ENCODE measurements at regions not wholly inside any gene's neighbourhood (a gene's known extent, or its start where the extent isn't known, plus 50 kb on each side); places are given as distances from the start of the nearest gene placed in this dataset.
A peak's percentile ranks its signal among the peaks of the same experiment; 100 is the strongest.
"Not testable (repeated sequence)": the region's sequence is repeated elsewhere in the genome, so short reads cannot be mapped to it uniquely, and the experiment has no call there.

GRCh38 chr13:90946125-90946524 is 401.4 kb upstream of the MIR17HG start:
- not testable (repeated sequence) for DNase-seq (ENCODE audit: low spot score)

- DNase-seq (ENCODE audit: low spot score), result no peak
Observed at GRCh38 chr13:90947976-90948375, 399.5 kb upstream of the MIR17HG start.

GRCh38 chr13:90950160-90950559 is 397.3 kb upstream of the MIR17HG start:
- DNase-seq (ENCODE audit: low spot score), result no peak

- DNase-seq (ENCODE audit: low spot score), result no peak
Observed at GRCh38 chr13:90951663-90952062, 395.8 kb upstream of the MIR17HG start.

- DNase-seq (ENCODE audit: low spot score), result no peak
Observed at GRCh38 chr13:90952326-90952725, 395.2 kb upstream of the MIR17HG start.

GRCh38 chr13:90954605-90955195 is 392.8 kb upstream of the MIR17HG start:
- no peak for DNase-seq (ENCODE audit: low spot score)

GRCh38 chr13:90956031-90956430 is 391.5 kb upstream of the MIR17HG start:
- no peak for DNase-seq (ENCODE audit: low spot score)

- no peak for DNase-seq (ENCODE audit: low spot score)
Observed at GRCh38 chr13:90958866-90959265, 388.6 kb upstream of the MIR17HG start.

- DNase-seq (ENCODE audit: low spot score), result no peak
Observed at GRCh38 chr13:90968166-90968904, 379.2 kb upstream of the MIR17HG start.

GRCh38 chr13:90974249-90974975 is 373.1 kb upstream of the MIR17HG start:
- no peak for DNase-seq (ENCODE audit: low spot score)

- DNase-seq (ENCODE audit: low spot score), result no peak
Observed at GRCh38 chr13:90979059-90979458, 368.4 kb upstream of the MIR17HG start.

GRCh38 chr13:90984756-90985155 is 362.7 kb upstream of the MIR17HG start:
- DNase-seq (ENCODE audit: low spot score), result no peak

- DNase-seq (ENCODE audit: low spot score), result no peak
Observed at GRCh38 chr13:90995001-90995400, 352.5 kb upstream of the MIR17HG start.

- DNase-seq (ENCODE audit: low spot score), result no peak
Observed at GRCh38 chr13:90995614-90996013, 351.9 kb upstream of the MIR17HG start.

- DNase-seq (ENCODE audit: low spot score), result no peak
Observed at GRCh38 chr13:90997951-90998350, 349.5 kb upstream of the MIR17HG start.

- DNase-seq (ENCODE audit: low spot score), result no peak
Observed at GRCh38 chr13:90999401-90999800, 348.1 kb upstream of the MIR17HG start.

GRCh38 chr13:91001371-91001770 is 346.1 kb upstream of the MIR17HG start:
- no peak for DNase-seq (ENCODE audit: low spot score)

- DNase-seq (ENCODE audit: low spot score), result no peak
Observed at GRCh38 chr13:91014696-91015095, 332.8 kb upstream of the MIR17HG start.

GRCh38 chr13:91017031-91017668 is 330.3 kb upstream of the MIR17HG start:
- DNase-seq (ENCODE audit: low spot score), result peak; percentile 7

- DNase-seq (ENCODE audit: low spot score), result no peak
Observed at GRCh38 chr13:91017669-91018053, 329.8 kb upstream of the MIR17HG start.

- DNase-seq (ENCODE audit: low spot score), result no peak
Observed at GRCh38 chr13:91020461-91021034, 326.9 kb upstream of the MIR17HG start.

- DNase-seq (ENCODE audit: low spot score), result no peak
Observed at GRCh38 chr13:91024157-91024792, 323.2 kb upstream of the MIR17HG start.
